Lung (tissue), 11 donors: ENCODE measurements at regions not wholly inside any gene's neighbourhood (a gene's known extent, or its start where the extent isn't known, plus 50 kb on each side); places are given as distances from the start of the nearest gene placed in this dataset.
A peak's percentile ranks its signal among the peaks of the same experiment; 100 is the strongest.

Experiments
- ATAC-seq: fragments of 200-7000 bp; cut with Tn5 transposase; one replicate; pipeline ENCODE4 v1.9.1; 2020; ENCODE audit warnings: moderate number of reproducible peaks; ENCODE audit not compliant: insufficient read depth, low FRiP score
- DNase-seq, 3 donors: peaks; one replicate each; pipeline ENCODE4 v3.0.0-alpha.2; 2013 to 2017
- H3K27ac ChIP-seq, 2 donors: one replicate each; pipeline ENCODE4 v1.5.1; 2013; ENCODE audit warnings: mild to moderate bottlenecking in 2 of 2, moderate library complexity in 2 of 2, control low read depth in 1 of 2, inconsistent platforms in 1 of 2, low read depth in 1 of 2, low read length in 1 of 2
- H3K27me3 ChIP-seq, 3 donors: one replicate each; pipeline ENCODE4 v1.5.1; 2013; ENCODE audit warnings: low read length in 2 of 3; ENCODE audit not compliant: control insufficient read depth in 3 of 3, insufficient read depth in 3 of 3
- H3K36me3 ChIP-seq, 4 donors: one replicate each; pipeline ENCODE4 v1.5.1; 2013; ENCODE audit warnings: low read length in 4 of 4, mild to moderate bottlenecking in 1 of 4, moderate library complexity in 1 of 4; ENCODE audit not compliant: control insufficient read depth in 4 of 4, insufficient read depth in 4 of 4
- H3K4me1 ChIP-seq, 5 donors: one replicate each; pipeline ENCODE4 v1.5.1; 2013; ENCODE audit warnings: low read length in 5 of 5, mild to moderate bottlenecking in 2 of 5, moderate library complexity in 1 of 5; ENCODE audit not compliant: control insufficient read depth in 5 of 5, insufficient read depth in 5 of 5
- H3K4me3 ChIP-seq: one replicate; pipeline ENCODE4 v1.5.1; 2013; ENCODE audit warnings: mild to moderate bottlenecking, control low read depth, moderate library complexity
- H3K9ac ChIP-seq, 2 donors: one replicate each; pipeline ENCODE4 v1.5.1; 2013; ENCODE audit warnings: low read length in 2 of 2, control low read depth in 1 of 2; ENCODE audit not compliant: insufficient read depth in 1 of 2
- H3K9me3 ChIP-seq, 4 donors: one replicate each; pipeline ENCODE4 v1.5.1; 2013; ENCODE audit warnings: low read length in 3 of 4, mild to moderate bottlenecking in 1 of 4, moderate library complexity in 1 of 4; ENCODE audit not compliant: control insufficient read depth in 4 of 4, insufficient read depth in 3 of 4
- CTCF ChIP-seq: IDR thresholded peaks from 2 replicates; pipeline ENCODE4 v1.5.1; 2012; ENCODE audit warnings: mild to moderate bottlenecking; ENCODE audit errors: control extremely low read depth, extremely low read depth
- WGBS, 2 donors: extraction: QIAGEN DNeasy Blood & Tissue Kit; methylation state at CpG; one replicate each; pipeline ENCODE4 v1.1.7; 2013; 5-methylcytosine and 5-hydroxymethylcytosine counted together
- donor health status: control.
- donor health status: control.
- donor health status: Bipolar disorder and iron deficiency.
- donor health status: healthy.
- donor health status: DM: yes; HTN: yes; CAD: no.

DNA sequence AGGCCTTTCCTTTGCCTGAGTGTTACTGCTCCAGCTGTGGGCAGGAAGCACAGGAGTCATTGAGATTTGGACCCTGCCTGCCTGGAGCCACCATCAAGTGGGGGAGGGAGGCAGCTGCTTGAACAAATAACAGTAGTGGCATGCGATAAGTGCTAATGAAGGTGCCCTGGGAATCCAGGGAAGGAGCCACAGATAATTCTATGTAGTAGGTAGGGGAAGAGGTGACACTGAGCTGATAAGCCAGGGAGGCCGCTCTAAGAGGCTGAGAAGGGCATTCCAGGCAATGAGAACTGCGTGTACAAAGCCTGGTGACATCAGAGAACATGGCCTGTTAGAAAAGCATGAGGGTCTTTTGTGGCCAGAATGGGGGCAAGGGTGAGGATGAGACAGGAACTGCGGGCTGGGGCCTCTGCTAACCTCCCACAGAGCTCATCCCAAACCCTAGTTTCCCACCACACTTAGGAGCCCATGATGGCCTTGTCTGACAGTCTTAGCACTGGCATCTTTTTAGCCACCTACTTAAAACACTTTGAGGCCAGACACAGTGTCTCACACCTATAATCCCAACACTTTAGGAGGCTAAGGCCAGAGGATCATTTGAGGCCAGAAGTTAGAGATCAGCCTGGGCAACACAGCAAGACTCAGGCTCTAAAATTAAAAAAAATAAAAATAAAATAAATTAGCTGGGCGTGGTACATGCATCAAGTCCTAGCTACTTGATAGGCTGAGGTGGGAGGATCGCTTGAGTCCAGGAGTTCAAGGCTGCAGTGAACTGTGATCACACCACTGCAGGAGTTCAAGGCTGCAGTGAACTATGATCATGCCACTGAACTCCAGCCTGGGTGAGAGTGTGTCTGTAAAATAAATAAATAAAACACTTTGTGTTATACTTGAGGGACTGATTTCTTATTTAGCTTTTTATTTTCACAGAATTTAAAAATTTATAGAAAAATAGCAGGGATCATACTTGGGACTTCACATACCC lies 58.9 kb downstream of the TET3 start:
- DNase-seq (no peak), ATAC-seq (no peak)
- WGBS, 2 donors, result 87 to 90% methylated on average over 6 of the region's 6 CpGs

GRCh38 chr2:74044999-74045398 lies 60.3 kb downstream of the TET3 start:
- no peaks in the 10 kb centered on the region for H3K27me3 ChIP-seq
- no peaks in the 10 kb centered on the region for H3K9me3 ChIP-seq
- no peak overlapping the region for H3K4me3 ChIP-seq
- H3K9ac ChIP-seq, result no peak overlapping the region
- DNase-seq (no peak), ATAC-seq (no peak)
- peaks cover 0 to 12% (median 0%) of the 10 kb centered on the region in 5 donors for H3K4me1 ChIP-seq
- H3K36me3 ChIP-seq, result peaks cover 0 to 23% (median 5%) of the 10 kb centered on the region in 4 donors
- H3K27ac ChIP-seq, result no peak overlapping the region
- TF ChIP-seq CTCF, result no peak
- WGBS, 2 donors, result 89 to 90% methylated on average over 3 of the region's 3 CpGs

More for the DNA sequence above, 58.9 kb downstream of the TET3 start:
- Histone ChIP-seq H3K36me3 (peaks cover 0 to 22% (median 4%) of the 10 kb centered on the region in 4 donors), H3K27ac (no peak overlapping the region), H3K4me1 (peaks cover 0 to 17% (median 0%) of the 10 kb centered on the region in 5 donors), H3K4me3 (no peak overlapping the region), H3K9ac (no peak overlapping the region), H3K27me3 (no peaks in the 10 kb centered on the region), H3K9me3 (peaks cover 0 to 4% (median 0%) of the 10 kb centered on the region in 4 donors)
- TF ChIP-seq CTCF, result no peak

- no peak for TF ChIP-seq CTCF
- H3K27ac ChIP-seq, result no peak overlapping the region
- H3K4me3 ChIP-seq, result no peak overlapping the region
- H3K9ac ChIP-seq, result no peak overlapping the region
- H3K9me3 ChIP-seq, result no peaks in the 10 kb centered on the region
- no peak for ATAC-seq
- H3K36me3 ChIP-seq, result peaks cover 0 to 23% (median 5%) of the 10 kb centered on the region in 4 donors
- DNase-seq, result peak; percentile 24 to 73 (median 45)
- H3K27me3 ChIP-seq, result no peaks in the 10 kb centered on the region
- 73 to 82% methylated on average over 5 of the region's 5 CpGs for WGBS, 2 donors
- peaks cover 0 to 11% (median 0%) of the 10 kb centered on the region in 5 donors for H3K4me1 ChIP-seq
These were observed 60.7 kb downstream of the TET3 start for GRCh38 chr2:74045454-74045853.
